Activated CD4-positive, CD25-positive, alpha-beta regulatory T cell (primary cell): ENCODE measurements at regions not wholly inside any gene's neighbourhood (a gene's known extent, or its start where the extent isn't known, plus 50 kb on each side); places are given as distances from the start of the nearest gene placed in this dataset.
"Not testable (repeated sequence)": the region's sequence is repeated elsewhere in the genome, so short reads cannot be mapped to it uniquely, and the experiment has no call there.

Source experiments
- DNase-seq, 4 experiments: peaks; one replicate each; lab custom pipeline; 2025; lab: John Stamatoyannopoulos, UW

- no peak for DNase-seq
Observed at GRCh38 chr10:119996944-119997343, 104.4 kb downstream of the SEC23IP start.

GRCh38 chr10:119997429-119997828 lies 104.9 kb downstream of the SEC23IP start:
- DNase-seq: no peak

GRCh38 chr10:120002785-120003184 lies 110.3 kb downstream of the SEC23IP start:
- no peak for DNase-seq

- DNase-seq: no peak
Observed at GRCh38 chr10:120005207-120006201, 113.0 kb downstream of the SEC23IP start.

GRCh38 chr10:120007261-120007660 lies 114.7 kb downstream of the SEC23IP start:
- no peak for DNase-seq

GRCh38 chr10:120011359-120012130 lies 119.0 kb downstream of the SEC23IP start:
- no peak for DNase-seq

- no peak for DNase-seq
Observed at GRCh38 chr10:120012131-120012400, 119.5 kb downstream of the SEC23IP start.

- DNase-seq: no peak
Observed at GRCh38 chr10:120012566-120012965, 120.0 kb downstream of the SEC23IP start.

GRCh38 chr10:120014031-120014430 lies 121.5 kb downstream of the SEC23IP start:
- DNase-seq: no peak

- DNase-seq: no peak
Observed at GRCh38 chr10:120015064-120015463, 122.5 kb downstream of the SEC23IP start.

GRCh38 chr10:120016906-120017305 lies 124.4 kb downstream of the SEC23IP start:
- DNase-seq: no peak

GRCh38 chr10:120017733-120018417 lies 125.3 kb downstream of the SEC23IP start:
- DNase-seq: no peak

GRCh38 chr10:120018695-120019094 lies 126.2 kb downstream of the SEC23IP start:
- no peak for DNase-seq

GRCh38 chr10:120019568-120019967 lies 127.0 kb downstream of the SEC23IP start:
- DNase-seq: no peak

- DNase-seq: no peak
Observed at GRCh38 chr10:120022357-120022756, 129.8 kb downstream of the SEC23IP start.

- no peak for DNase-seq
Observed at GRCh38 chr10:120034236-120034635, 141.7 kb downstream of the SEC23IP start.

- no peak for DNase-seq
Observed at GRCh38 chr10:120039046-120039445, 146.5 kb downstream of the SEC23IP start.

- no peak for DNase-seq
Observed at GRCh38 chr10:120039826-120040225, 147.3 kb downstream of the SEC23IP start.

- DNase-seq: no peak
Observed at GRCh38 chr10:120041807-120042559, 149.5 kb downstream of the SEC23IP start.

GRCh38 chr10:120042705-120043104 lies 150.2 kb downstream of the SEC23IP start:
- DNase-seq: no peak

- not testable (repeated sequence) for DNase-seq
Observed at GRCh38 chr10:120047373-120047772, 154.8 kb downstream of the SEC23IP start.

- no peak for DNase-seq
Observed at GRCh38 chr10:120047926-120048325, 155.4 kb downstream of the SEC23IP start.
